Fibroblast of mammary gland (primary cell): ENCODE measurements at regions not wholly inside any gene's neighbourhood (a gene's known extent, or its start where the extent isn't known, plus 50 kb on each side); places are given as distances from the start of the nearest gene placed in this dataset.
"Not testable (repeated sequence)": the region's sequence is repeated elsewhere in the genome, so short reads cannot be mapped to it uniquely, and the experiment has no call there.

ENCODE experiments used
- DNase-seq: peaks from one replicate; pipeline ENCODE4 v3.0.0-alpha.2; 2010; ENCODE audit warnings: low read depth
- H3K4me3 ChIP-seq: 2 replicates; pipeline ENCODE4 v1.5.1; 2011; ENCODE audit warnings: low read depth, mild to moderate bottlenecking, low read length, moderate library complexity; ENCODE audit not compliant: control insufficient read depth
- CTCF ChIP-seq: conservative IDR thresholded peaks from 2 replicates; pipeline ENCODE4 v1.5.1; 2011; ENCODE audit warnings: low read depth, low read length, inconsistent platforms; ENCODE audit not compliant: control insufficient read depth, insufficient read depth

GRCh38 chr5:143638654-143639053 lies 173.3 kb upstream of the HMHB1 start:
- no peak for DNase-seq
- no peak overlapping the region for H3K4me3 ChIP-seq
- TF ChIP-seq CTCF: no peak

GRCh38 chr5:143636931-143637528 lies 174.9 kb upstream of the HMHB1 start:
- no peak for TF ChIP-seq CTCF
- DNase-seq: peak; percentile 63
- H3K4me3 ChIP-seq: no peak overlapping the region

GRCh38 chr5:143635888-143636287 lies 176.1 kb upstream of the HMHB1 start:
- H3K4me3 ChIP-seq: no peak overlapping the region
- TF ChIP-seq CTCF: no peak
- DNase-seq: peak; percentile 23

- peak; percentile 51 for DNase-seq
- no peak overlapping the region for H3K4me3 ChIP-seq
- TF ChIP-seq CTCF: no peak
Measured at GRCh38 chr5:143635146-143635752, 176.7 kb upstream of the HMHB1 start.

GRCh38 chr5:143634689-143635088 lies 177.3 kb upstream of the HMHB1 start:
- TF ChIP-seq CTCF: no peak
- no peak for DNase-seq
- H3K4me3 ChIP-seq: no peak overlapping the region

GRCh38 chr5:143629871-143630659 lies 181.9 kb upstream of the HMHB1 start:
- DNase-seq: peak; percentile 72
- no peak overlapping the region for H3K4me3 ChIP-seq
- TF ChIP-seq CTCF: no peak

GRCh38 chr5:143625048-143625447 lies 186.9 kb upstream of the HMHB1 start:
- not testable (repeated sequence) for DNase-seq, H3K4me3 ChIP-seq
